ENCODE measurements at regions not wholly inside any gene's neighbourhood (a gene's known extent, or its start where the extent isn't known, plus 50 kb on each side); places are given as distances from the start of the nearest gene placed in this dataset.

- TF ChIP-seq CTCF (conservative IDR thresholded peaks at IDR 0.05) = no peak
- Mint-ChIP-seq H3K4me1 (peaks cover 46% of the 10 kb centered on the region), H3K36me3 (ENCODE audit: low read depth) (no peaks in the 10 kb centered on the region), H3K27ac (ENCODE audit: unreplicated experiment) (no peak overlapping the region), H3K4me3 (no peak overlapping the region), H3K9me3 (peaks cover 18% of the 10 kb centered on the region), H3K27me3 (ENCODE audit: low read depth) (no peaks in the 10 kb centered on the region)
- no peak for DNase-seq (ENCODE audit: low read depth, low spot score)
These were observed 375.4 kb upstream of the ATP2B1 start for GRCh38 chr12:90084018-90084417.

GRCh38 chr12:90080616-90081015, 372.0 kb upstream of the ATP2B1 start:
- H3K36me3 Mint-ChIP-seq (ENCODE audit: low read depth) = no peaks in the 10 kb centered on the region
- no peak for TF ChIP-seq CTCF (conservative IDR thresholded peaks at IDR 0.05)
- no peak for DNase-seq (ENCODE audit: low read depth, low spot score)
- peaks cover 24% of the 10 kb centered on the region for H3K4me1 Mint-ChIP-seq
- H3K27ac Mint-ChIP-seq (ENCODE audit: unreplicated experiment) = no peak overlapping the region
- H3K27me3 Mint-ChIP-seq (ENCODE audit: low read depth) = no peaks in the 10 kb centered on the region
- no peak overlapping the region for H3K4me3 Mint-ChIP-seq
- peaks cover 16% of the 10 kb centered on the region for H3K9me3 Mint-ChIP-seq

- DNase-seq (ENCODE audit: low read depth, low spot score) = no peak
- TF ChIP-seq CTCF (conservative IDR thresholded peaks at IDR 0.05) = no peak
- H3K36me3 Mint-ChIP-seq (ENCODE audit: low read depth) = no peaks in the 10 kb centered on the region
- H3K4me3 Mint-ChIP-seq = no peak overlapping the region
- no peak overlapping the region for H3K27ac Mint-ChIP-seq (ENCODE audit: unreplicated experiment)
- peaks cover 17% of the 10 kb centered on the region for H3K4me1 Mint-ChIP-seq
- peaks cover 16% of the 10 kb centered on the region for H3K9me3 Mint-ChIP-seq
- no peaks in the 10 kb centered on the region for H3K27me3 Mint-ChIP-seq (ENCODE audit: low read depth)
These were observed 371.0 kb upstream of the ATP2B1 start for GRCh38 chr12:90079529-90080210.

GRCh38 chr12:90078344-90078743, 369.7 kb upstream of the ATP2B1 start:
- Mint-ChIP-seq H3K4me3 (no peak overlapping the region), H3K9me3 (peaks cover 16% of the 10 kb centered on the region), H3K27me3 (ENCODE audit: low read depth) (no peaks in the 10 kb centered on the region), H3K4me1 (peaks cover 17% of the 10 kb centered on the region), H3K27ac (ENCODE audit: unreplicated experiment) (no peak overlapping the region), H3K36me3 (ENCODE audit: low read depth) (no peaks in the 10 kb centered on the region)
- TF ChIP-seq CTCF (conservative IDR thresholded peaks at IDR 0.05) = no peak
- DNase-seq (ENCODE audit: low read depth, low spot score) = no peak

- H3K4me3 Mint-ChIP-seq = no peak overlapping the region
- H3K36me3 Mint-ChIP-seq (ENCODE audit: low read depth) = no peaks in the 10 kb centered on the region
- H3K4me1 Mint-ChIP-seq = peaks cover 17% of the 10 kb centered on the region
These were observed 369.1 kb upstream of the ATP2B1 start for GRCh38 chr12:90077756-90078155.

More at GRCh38 chr12:90077756-90078155, 369.1 kb upstream of the ATP2B1 start:
- Mint-ChIP-seq H3K9me3 (peaks cover 16% of the 10 kb centered on the region), H3K27ac (ENCODE audit: unreplicated experiment) (no peak overlapping the region), H3K27me3 (ENCODE audit: low read depth) (no peaks in the 10 kb centered on the region)
- no peak for TF ChIP-seq CTCF (conservative IDR thresholded peaks at IDR 0.05)
- DNase-seq (ENCODE audit: low read depth, low spot score) = no peak
